Activated T-cell treated with anti-CD3 and anti-CD28 coated beads, Interleukin-2, amount 50 U/mL, for 4 hours (primary cell): ENCODE measurements at regions not wholly inside any gene's neighbourhood (a gene's known extent, or its start where the extent isn't known, plus 50 kb on each side); places are given as distances from the start of the nearest gene placed in this dataset.
"Not testable (repeated sequence)": the region's sequence is repeated elsewhere in the genome, so short reads cannot be mapped to it uniquely, and the experiment has no call there.

Experiments
- ATAC-seq, 2 donors: fragments of 200-7000 bp; cut with Tn5 transposase; one replicate each; pipeline ENCODE4 v1.10.0; 2021
- DNase-seq: peaks from one replicate; pipeline ENCODE4 v3.0.0-alpha.2; 2020
- H3K27me3 Mint-ChIP-seq: one replicate; pipeline ENCODE4 v1.8.0; 2021; ENCODE audit warnings: low read depth, mixed read lengths
- H3K36me3 Mint-ChIP-seq: one replicate; pipeline ENCODE4 v1.8.0; 2022; ENCODE audit warnings: mixed read lengths; ENCODE audit not compliant: insufficient read depth
- H3K4me1 Mint-ChIP-seq: one replicate; pipeline ENCODE4 v1.8.0; 2021; ENCODE audit warnings: low read depth, mixed read lengths
- H3K4me3 Mint-ChIP-seq: one replicate; pipeline ENCODE4 v1.8.0; 2021; ENCODE audit warnings: mild to moderate bottlenecking, moderate library complexity, mixed read lengths
- H3K9me3 Mint-ChIP-seq: one replicate; pipeline ENCODE4 v1.8.0; 2021; ENCODE audit warnings: mixed read lengths

DNA sequence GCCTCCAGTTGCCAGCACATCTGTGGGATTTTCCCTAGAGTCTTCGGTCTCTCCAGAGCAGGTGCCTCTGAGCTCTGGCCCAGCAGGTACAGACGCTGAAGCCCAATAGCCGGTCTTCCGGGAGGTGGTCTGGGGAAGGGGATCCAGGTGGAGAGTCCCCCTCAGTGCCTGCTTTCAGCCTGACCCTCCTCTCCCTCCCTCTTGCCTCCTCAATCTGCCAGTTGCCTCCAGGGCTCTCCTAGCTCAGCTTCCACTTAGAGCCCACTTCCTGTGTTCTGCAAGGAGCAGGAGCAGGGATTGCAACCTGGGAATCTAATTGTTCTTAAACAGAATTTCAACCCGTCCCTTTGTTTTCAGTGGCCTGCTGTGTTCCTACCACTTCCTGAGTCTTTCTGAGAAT is 81.8 kb upstream of the PZP start:
- not testable (repeated sequence) for ATAC-seq, H3K27me3 Mint-ChIP-seq, H3K4me3 Mint-ChIP-seq, H3K36me3 Mint-ChIP-seq, DNase-seq, H3K9me3 Mint-ChIP-seq, H3K4me1 Mint-ChIP-seq

DNA sequence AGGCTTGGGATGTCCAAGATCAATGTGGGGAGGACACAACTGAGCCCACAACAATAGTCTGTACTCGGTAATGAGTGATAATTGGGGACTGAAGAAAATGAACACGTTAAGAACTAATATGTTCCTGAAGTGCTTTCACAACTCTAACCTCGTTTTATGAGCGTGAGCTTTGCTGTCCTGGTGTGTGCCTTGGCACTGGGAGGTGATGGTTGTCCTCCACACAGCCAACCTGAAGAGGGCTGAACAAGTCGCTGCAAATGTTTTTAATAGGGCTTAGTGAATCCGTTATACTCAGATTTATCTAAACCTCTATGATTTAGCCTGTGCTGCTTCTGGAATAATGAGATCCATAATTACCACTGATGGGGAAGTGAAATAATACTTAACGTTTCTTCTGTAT is 76.5 kb upstream of the PZP start:
- not testable (repeated sequence) for H3K27me3 Mint-ChIP-seq, H3K9me3 Mint-ChIP-seq, DNase-seq, H3K4me1 Mint-ChIP-seq, H3K36me3 Mint-ChIP-seq, ATAC-seq
- H3K4me3 Mint-ChIP-seq: peak overlapping the region; percentile 91

DNA sequence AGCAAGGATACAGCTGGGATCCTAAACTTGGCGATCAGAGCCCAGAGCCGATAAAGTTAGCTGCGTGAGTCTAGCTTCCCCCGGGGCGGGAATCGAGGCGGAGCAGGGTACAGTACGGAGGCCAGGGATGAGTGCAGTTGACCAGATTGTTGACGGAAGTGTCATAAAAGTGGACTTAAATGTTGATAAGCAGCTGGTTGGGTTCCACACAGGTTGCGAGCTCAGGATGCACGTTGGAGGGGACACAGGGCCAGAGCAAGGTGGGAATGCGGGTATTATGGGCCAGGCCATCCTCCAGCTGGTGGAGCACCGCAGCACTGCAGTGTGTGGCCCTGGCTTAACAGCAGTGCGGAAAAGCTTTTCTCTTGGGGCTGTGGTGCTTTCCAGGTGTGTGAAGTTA is 76.0 kb upstream of the PZP start:
- peak; percentile 45 to 65 for ATAC-seq
- H3K9me3 Mint-ChIP-seq, H3K4me1 Mint-ChIP-seq, H3K36me3 Mint-ChIP-seq, H3K27me3 Mint-ChIP-seq, DNase-seq: not testable (repeated sequence)
- peak overlapping the region; percentile 91 for H3K4me3 Mint-ChIP-seq

DNA sequence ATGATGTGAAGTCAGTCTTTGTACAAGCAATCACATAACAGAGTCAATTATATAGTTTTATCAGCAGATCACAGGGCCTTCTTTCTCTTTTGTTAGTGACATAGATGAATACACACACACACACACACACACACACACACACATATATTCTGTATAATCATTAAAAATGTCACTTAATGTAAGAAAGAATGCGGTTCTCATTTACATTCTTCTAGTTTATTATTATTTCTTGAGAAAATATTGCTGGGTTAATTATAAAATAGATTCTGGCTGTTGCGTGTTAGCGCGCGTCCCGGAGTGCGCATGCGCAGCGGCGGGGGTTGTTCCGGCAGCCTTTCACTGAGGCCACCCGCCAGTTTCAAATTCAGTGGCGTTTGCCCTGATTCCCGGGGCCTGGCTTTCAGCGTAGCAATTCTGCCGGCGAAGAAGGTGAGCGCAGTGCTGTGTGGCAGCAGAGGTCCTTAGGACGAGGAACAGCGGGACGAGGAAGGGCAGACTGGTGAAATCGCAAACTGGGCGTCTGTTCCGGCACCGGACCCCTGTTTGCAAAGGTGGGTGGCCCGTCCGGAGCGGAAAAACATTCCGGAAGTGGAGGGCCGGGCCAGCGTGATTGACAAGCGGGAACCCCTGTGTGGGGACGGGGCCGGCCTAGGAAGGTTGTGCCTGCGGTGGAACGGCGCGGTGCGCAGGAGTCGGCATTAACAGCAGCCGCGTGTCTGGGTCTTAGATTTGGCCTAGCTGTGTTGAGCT is 75.3 kb upstream of the PZP start:
- H3K4me3 Mint-ChIP-seq: peak overlapping the region; percentile 91
- not testable (repeated sequence) for H3K9me3 Mint-ChIP-seq, H3K4me1 Mint-ChIP-seq, H3K27me3 Mint-ChIP-seq, H3K36me3 Mint-ChIP-seq
- DNase-seq (peak; percentile 68), ATAC-seq (peak; percentile 70 to 76)

DNA sequence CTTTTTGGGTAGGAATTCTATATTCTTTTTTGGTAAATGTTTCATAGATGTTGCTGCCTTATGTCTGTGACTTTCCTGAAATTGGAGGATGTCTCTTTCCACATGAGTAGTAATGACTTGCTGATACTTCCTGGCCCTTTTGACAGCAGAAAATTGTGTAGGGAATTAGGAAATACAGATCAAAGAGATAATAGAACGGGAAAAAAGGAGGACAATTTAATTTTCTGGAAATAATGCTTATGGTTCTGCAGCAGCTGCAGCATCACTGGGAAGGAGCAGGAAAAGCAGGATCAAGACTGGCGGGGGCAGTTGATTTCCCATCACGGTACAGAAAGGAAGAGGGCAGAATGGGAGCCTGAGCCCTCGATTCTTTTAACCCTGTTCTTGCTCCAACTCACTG is 68.8 kb upstream of the PZP start:
- Mint-ChIP-seq H3K36me3 (no peaks in the 10 kb centered on the region), H3K27me3 (peaks cover 5% of the 10 kb centered on the region), H3K4me1 (no peaks in the 10 kb centered on the region), H3K4me3 (no peak overlapping the region), H3K9me3 (no peaks in the 10 kb centered on the region)
- DNase-seq: no peak
- no peak for ATAC-seq

DNA sequence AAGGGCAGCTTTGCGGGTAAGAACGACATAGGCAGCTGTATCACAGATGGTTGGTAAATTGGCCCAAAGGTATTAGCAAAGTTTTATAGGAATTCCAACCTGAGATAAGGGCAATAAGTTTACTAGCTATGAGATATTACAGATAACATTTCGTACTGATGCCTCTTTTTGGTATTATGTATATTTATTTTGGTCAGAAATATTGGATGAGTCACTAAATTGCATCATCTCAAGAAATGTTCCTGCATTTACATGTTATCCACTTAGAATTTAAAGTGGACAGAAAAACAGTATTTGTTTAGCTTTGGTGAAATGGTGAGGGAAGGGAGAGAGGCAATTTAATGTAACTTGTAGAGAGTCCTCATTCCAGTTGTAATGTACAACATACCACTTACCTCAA is 65.1 kb upstream of the PZP start:
- H3K4me1 Mint-ChIP-seq: no peaks in the 10 kb centered on the region
- peaks cover 8% of the 10 kb centered on the region for H3K27me3 Mint-ChIP-seq
- no peaks in the 10 kb centered on the region for H3K9me3 Mint-ChIP-seq
- no peaks in the 10 kb centered on the region for H3K36me3 Mint-ChIP-seq
- no peak overlapping the region for H3K4me3 Mint-ChIP-seq
- DNase-seq (no peak), ATAC-seq (no peak)

DNA sequence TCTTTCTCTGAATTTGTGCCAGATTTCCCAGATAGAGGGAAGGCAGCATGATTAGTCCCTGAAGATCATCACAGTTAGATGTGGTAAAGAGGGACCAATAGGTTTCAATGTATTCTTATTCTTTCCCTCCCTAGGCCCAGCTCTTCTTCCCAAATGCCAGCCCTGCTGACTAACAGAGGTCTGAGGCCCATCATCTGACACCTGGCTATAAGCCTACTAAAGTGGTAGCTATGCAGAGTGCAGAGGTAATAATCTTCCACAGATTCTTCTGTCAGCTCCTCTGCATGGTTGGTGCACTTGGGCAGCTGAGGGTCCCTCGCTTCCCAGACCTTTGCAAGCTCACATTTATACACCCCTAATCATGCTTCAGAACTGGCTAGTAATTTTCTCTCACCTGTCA is 63.7 kb upstream of the PZP start:
- ATAC-seq: no peak
- H3K36me3 Mint-ChIP-seq: no peaks in the 10 kb centered on the region
- DNase-seq: no peak
- H3K4me1 Mint-ChIP-seq: no peaks in the 10 kb centered on the region
- H3K4me3 Mint-ChIP-seq: no peak overlapping the region
- H3K9me3 Mint-ChIP-seq: no peaks in the 10 kb centered on the region
- peaks cover 6% of the 10 kb centered on the region for H3K27me3 Mint-ChIP-seq

DNA sequence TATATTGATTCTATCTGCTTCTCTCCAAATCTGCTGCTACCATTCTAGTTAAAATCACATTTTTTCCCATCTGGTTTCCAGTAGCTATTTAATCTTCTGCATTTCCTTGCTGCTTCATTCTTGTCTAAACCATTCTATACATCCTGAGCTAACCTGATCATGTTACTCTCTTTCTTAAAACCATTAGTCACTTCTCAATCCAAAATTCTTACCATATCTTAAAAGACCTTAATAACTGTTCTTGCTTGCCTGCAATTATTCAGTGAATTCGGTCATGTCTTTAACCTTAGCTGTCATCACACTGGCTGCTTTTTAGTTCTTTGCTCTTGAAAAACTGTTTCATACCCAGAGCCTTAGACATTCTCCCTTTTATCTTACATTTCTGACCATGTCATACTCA is 56.4 kb upstream of the PZP start:
- Mint-ChIP-seq H3K4me1 (no peaks in the 10 kb centered on the region), H3K27me3 (no peaks in the 10 kb centered on the region), H3K36me3 (no peaks in the 10 kb centered on the region), H3K9me3 (no peaks in the 10 kb centered on the region), H3K4me3 (no peak overlapping the region)
- no peak for ATAC-seq
- DNase-seq: no peak

DNA sequence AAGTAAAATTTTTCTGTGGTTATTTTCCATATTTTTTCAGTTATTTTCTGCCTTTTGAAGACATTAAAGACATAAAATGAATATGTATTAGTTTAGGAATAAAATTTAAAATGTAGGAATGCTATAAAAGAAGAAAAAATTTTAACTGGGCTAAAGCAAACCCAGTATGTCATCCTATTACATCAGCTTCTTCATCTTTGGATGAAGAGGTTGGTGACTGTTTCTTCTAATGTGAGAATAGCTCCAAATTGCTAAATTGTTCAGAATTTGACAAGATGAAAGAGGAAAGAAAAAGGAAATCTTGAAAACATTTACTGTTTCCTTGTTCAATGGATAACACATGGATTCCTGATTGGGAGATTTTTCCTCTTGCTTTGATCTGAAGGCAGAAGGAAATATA is 52.7 kb upstream of the PZP start:
- no peaks in the 10 kb centered on the region for H3K9me3 Mint-ChIP-seq
- H3K36me3 Mint-ChIP-seq: peaks cover 8% of the 10 kb centered on the region
- DNase-seq: no peak
- H3K4me3 Mint-ChIP-seq: no peak overlapping the region
- peaks cover 4% of the 10 kb centered on the region for H3K4me1 Mint-ChIP-seq
- ATAC-seq: no peak
- H3K27me3 Mint-ChIP-seq: no peaks in the 10 kb centered on the region

DNA sequence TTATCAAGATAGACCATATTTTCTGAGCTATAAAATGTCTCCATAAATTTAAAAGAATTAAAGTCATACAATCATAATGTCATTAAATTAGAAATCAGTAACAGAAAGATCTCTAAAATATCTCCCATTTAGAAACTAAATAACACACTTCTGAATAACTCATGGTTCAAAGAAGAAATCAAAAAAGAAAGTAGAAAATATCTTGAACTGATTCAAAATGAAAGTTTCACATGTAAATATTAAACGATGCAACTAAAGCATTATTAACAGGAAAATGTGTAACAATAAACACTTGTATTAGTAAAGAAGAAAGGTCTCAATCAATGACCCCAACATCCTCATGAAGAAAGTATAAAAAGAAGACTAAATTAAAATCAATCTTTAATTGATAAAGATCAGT is 50.5 kb upstream of the PZP start:
- ATAC-seq (no peak), DNase-seq (no peak)
- no peaks in the 10 kb centered on the region for H3K9me3 Mint-ChIP-seq
- H3K4me3 Mint-ChIP-seq: no peak overlapping the region
- H3K27me3 Mint-ChIP-seq: no peaks in the 10 kb centered on the region
- peaks cover 12% of the 10 kb centered on the region for H3K36me3 Mint-ChIP-seq
- peaks cover 4% of the 10 kb centered on the region for H3K4me1 Mint-ChIP-seq
